Pancreas (tissue), 10 donors: ENCODE measurements at regions not wholly inside any gene's neighbourhood (a gene's known extent, or its start where the extent isn't known, plus 50 kb on each side); places are given as distances from the start of the nearest gene placed in this dataset.

ENCODE experiments used
- ATAC-seq, 4 donors: fragments of 200-7000 bp; cut with Tn5 transposase; one replicate each; pipeline versions ENCODE4 v1.8.0 to v1.9.1; 2020; ENCODE audit warnings: mild to moderate bottlenecking in 4 of 4, moderate library complexity in 4 of 4
- DNase-seq, 6 donors: peaks; one replicate each; pipeline ENCODE4 v3.0.0-alpha.2; 2020
- FAIRE-seq: peaks from 2 replicates; lab custom pipeline; 2012; peaks lifted over from hg19 to GRCh38; lab: Jason Lieb, UNC
- H3K27ac ChIP-seq, 4 donors: fragments of 200-600 bp; sonication (generic); 1 replicate in 3 of 4; 2 replicates in 1 of 4; pipeline versions ENCODE4 v1.5.0 to v1.8.0; 2020
- H3K27me3 ChIP-seq, 4 donors: fragments of 200-600 bp; one replicate each; pipeline ENCODE4 v1.8.0; 2021
- H3K36me3 ChIP-seq, 3 donors: fragments of 200-600 bp; sonication (generic) in 1 of 3; one replicate each; pipeline versions ENCODE4 v1.5.0 to v1.8.0; 2020 to 2021
- H3K4me1 ChIP-seq, 3 donors: fragments of 200-600 bp; one replicate each; pipeline ENCODE4 v1.8.0; 2021
- H3K4me3 ChIP-seq, 4 donors: fragments of 200-600 bp; sonication (generic) in 2 of 4; one replicate each; pipeline versions ENCODE4 v1.5.0 to v1.8.0; 2020 to 2021
- H3K9me3 ChIP-seq, 4 donors: fragments of 200-600 bp; one replicate each; pipeline ENCODE4 v1.8.0; 2021
- WGBS, 2 donors: extraction: QIAGEN DNeasy Blood & Tissue Kit; methylation state at CpG; one replicate each; pipeline ENCODE4 v1.1.7; 2013; 5-methylcytosine and 5-hydroxymethylcytosine counted together
- intact Hi-C, 3 donors: fragments of 100-400 bp; cut with DNase I; formaldehyde crosslinking; loops; one replicate each; pipeline versions ENCODE4 v1.11.1 to v1.14.2; 2022
- TF ChIP-seq, protein P1 (sequence below), 4 donors: fragments of 200-600 bp; sonication (generic) in 3 of 4; IDR thresholded peaks; one replicate each; pipeline versions ENCODE4 v1.5.0 to v1.8.0; 2021; ENCODE audit warnings: antibody characterized with exemption in 4 of 4
- donor health status: healthy with polysubstance abuse.
- donor health status: DM: no; HTN: no; CAD: no; lungs with moderate emphysema.
- donor health status: DM: no; HTN: no; CAD: no.
- donor health status: control.
- donor health status: control.
- donor health status: Bipolar disorder and iron deficiency.
- donor health status: DM: yes; HTN: yes; CAD: no.
- donor health status: DM: no; HTN: no; CAD: no.
- donor health status: DM: no; HTN: no; CAD: no.
- donor health status: DM: yes; HTN: yes; CAD: no.

DNA sequence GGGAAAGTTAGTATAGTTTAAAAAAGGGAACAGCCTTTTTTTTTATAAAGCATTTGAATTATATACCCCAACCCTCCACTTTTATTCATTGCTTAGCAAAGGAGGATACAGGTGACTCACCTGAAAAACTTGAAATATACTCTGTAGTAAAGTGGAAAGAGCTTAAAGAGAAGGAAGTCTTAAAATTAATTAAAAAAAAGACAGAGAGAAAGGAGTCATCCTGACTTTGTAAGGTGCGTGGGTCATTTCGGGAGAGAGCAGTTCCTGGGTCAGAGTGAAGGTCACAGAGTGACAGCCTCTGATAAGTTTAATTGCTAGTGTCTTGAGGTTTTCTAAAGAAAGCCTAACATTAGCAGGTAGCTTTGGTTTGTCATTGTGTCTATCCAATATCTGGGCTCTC is 310.3 kb downstream of the KLF5 start:
- Histone ChIP-seq H3K27me3 (no peaks in the 10 kb centered on the region), H3K9me3 (no peaks in the 10 kb centered on the region), H3K4me1 (peaks cover 5 to 11% (median 8%) of the 10 kb centered on the region in 3 donors), H3K27ac (no peak overlapping the region), H3K36me3 (no peaks in the 10 kb centered on the region), H3K4me3 (no peak overlapping the region)
- 27 to 30% methylated on average over 2 of the region's 2 CpGs for WGBS, 2 donors
- intact Hi-C loops: no loop called here
- no peak for FAIRE-seq
- no peak for DNase-seq
- ATAC-seq: no peak
- TF ChIP-seq, protein P1, sequence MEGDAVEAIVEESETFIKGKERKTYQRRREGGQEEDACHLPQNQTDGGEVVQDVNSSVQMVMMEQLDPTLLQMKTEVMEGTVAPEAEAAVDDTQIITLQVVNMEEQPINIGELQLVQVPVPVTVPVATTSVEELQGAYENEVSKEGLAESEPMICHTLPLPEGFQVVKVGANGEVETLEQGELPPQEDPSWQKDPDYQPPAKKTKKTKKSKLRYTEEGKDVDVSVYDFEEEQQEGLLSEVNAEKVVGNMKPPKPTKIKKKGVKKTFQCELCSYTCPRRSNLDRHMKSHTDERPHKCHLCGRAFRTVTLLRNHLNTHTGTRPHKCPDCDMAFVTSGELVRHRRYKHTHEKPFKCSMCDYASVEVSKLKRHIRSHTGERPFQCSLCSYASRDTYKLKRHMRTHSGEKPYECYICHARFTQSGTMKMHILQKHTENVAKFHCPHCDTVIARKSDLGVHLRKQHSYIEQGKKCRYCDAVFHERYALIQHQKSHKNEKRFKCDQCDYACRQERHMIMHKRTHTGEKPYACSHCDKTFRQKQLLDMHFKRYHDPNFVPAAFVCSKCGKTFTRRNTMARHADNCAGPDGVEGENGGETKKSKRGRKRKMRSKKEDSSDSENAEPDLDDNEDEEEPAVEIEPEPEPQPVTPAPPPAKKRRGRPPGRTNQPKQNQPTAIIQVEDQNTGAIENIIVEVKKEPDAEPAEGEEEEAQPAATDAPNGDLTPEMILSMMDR (IDR thresholded peaks at IDR 0.05): no peak

DNA sequence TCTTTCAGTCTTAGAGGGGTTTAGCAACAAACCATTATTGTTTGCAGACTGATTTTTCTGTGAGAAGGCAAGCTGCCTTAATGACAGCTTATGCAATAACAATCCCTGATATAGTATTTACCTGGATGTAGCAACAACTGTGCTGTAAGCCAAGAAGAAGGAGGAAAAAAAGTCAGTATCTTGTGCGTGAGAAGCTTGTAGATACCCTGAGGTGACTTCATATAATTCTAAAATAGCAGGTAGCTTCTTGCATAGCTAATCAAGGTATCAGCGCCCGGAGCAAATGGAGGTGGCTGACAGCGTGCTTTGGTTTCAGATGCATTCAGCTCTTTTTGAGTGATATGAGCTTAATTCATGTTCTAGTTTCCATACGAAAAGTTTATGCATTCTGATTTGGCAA is 309.8 kb downstream of the KLF5 start:
- intact Hi-C loops: no loop called here
- Histone ChIP-seq H3K4me3 (no peak overlapping the region), H3K27me3 (no peaks in the 10 kb centered on the region), H3K36me3 (no peaks in the 10 kb centered on the region), H3K9me3 (no peaks in the 10 kb centered on the region), H3K27ac (no peak overlapping the region), H3K4me1 (peaks cover 5 to 11% (median 8%) of the 10 kb centered on the region in 3 donors)
- FAIRE-seq: no peak
- no peak for DNase-seq
- TF ChIP-seq, protein P1 (IDR thresholded peaks at IDR 0.05): no peak
- peak; percentile 28 to 58 (median 36) for ATAC-seq
- 52 to 59% methylated on average over 5 of the region's 5 CpGs for WGBS, 2 donors

DNA sequence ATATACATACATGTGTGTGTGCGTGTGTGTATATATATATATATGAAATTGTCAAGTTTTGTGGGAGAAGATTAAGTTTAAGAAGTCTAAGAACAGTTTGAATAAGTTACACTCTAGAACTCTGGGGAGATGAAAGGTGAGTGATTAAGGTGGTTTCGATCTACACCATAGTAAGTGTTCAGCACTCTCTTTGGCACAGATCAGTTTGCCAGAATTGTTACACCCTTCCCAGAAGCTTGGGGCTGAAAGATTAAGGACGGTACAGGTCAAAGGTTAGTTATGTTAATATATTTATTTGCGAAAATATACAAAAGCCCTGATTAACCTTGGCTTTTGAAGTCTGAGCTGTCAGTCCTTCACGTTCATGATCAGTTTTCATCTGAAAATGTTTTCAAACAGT is 309.1 kb downstream of the KLF5 start:
- intact Hi-C loops: no loop called here
- DNase-seq (no peak), FAIRE-seq (no peak), ATAC-seq (no peak)
- H3K27me3 ChIP-seq: no peaks in the 10 kb centered on the region
- no peaks in the 10 kb centered on the region for H3K9me3 ChIP-seq
- no peak overlapping the region for H3K4me3 ChIP-seq
- H3K27ac ChIP-seq: peak overlapping the region in 1 of 4 donors; percentile 6
- H3K36me3 ChIP-seq: no peaks in the 10 kb centered on the region
- TF ChIP-seq, protein P1 (IDR thresholded peaks at IDR 0.05): no peak
- H3K4me1 ChIP-seq: peaks cover 5 to 11% (median 8%) of the 10 kb centered on the region in 3 donors
- WGBS, 2 donors: 39 to 42% methylated on average over 5 of the region's 5 CpGs

DNA sequence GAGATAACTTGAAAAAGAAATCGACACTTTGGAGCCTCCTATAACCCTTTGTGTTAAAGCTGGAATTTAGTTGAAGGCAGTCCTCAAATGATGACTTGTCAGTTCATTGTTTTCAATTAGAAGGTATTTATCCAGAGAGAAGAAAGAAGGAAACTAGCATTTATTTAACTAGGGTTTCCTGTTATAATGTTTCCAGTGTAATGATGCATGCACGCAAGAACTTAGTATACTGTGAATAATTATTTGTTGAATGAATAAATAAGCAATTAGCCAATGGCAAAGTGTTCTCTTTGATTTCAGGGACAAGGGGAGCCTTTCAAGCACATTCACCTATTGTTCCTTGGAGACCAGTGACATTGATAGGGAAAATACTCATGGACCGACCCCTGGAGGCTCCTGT is 307.4 kb downstream of the KLF5 start:
- Histone ChIP-seq H3K4me3 (no peak overlapping the region), H3K9me3 (no peaks in the 10 kb centered on the region), H3K27me3 (no peaks in the 10 kb centered on the region), H3K27ac (peak overlapping the region in 2 of 4 donors; percentile 30 to 66), H3K36me3 (no peaks in the 10 kb centered on the region), H3K4me1 (peaks cover 5 to 11% (median 8%) of the 10 kb centered on the region in 3 donors)
- DNase-seq: no peak
- FAIRE-seq: no peak
- intact Hi-C loops: no loop called here
- peak in 2 of 4 donors; percentile 15 to 17 for ATAC-seq
- 66 to 68% methylated on average over 3 of the region's 3 CpGs for WGBS, 2 donors
- TF ChIP-seq, protein P1 (IDR thresholded peaks at IDR 0.05): no peak

DNA sequence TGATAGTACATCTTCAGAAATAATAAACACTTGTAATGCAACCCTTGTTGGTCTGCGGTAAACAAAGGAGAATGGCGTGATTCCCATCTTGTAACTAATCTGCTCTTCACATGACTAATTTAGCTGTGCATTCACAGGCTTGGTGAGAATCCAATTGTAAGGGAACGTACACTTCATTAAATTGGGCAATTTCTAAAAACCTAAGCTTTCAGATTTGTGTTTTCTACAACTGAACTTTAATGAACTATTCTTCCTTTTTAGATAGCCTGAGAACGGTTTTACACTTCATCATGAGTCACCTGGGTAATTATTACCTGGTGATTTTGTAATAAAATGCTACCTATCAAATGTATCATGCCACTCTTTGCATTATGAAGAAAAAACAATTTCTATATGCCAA is 306.9 kb downstream of the KLF5 start:
- Histone ChIP-seq H3K27ac (peak overlapping the region in 2 of 4 donors; percentile 64 to 66), H3K4me3 (no peak overlapping the region), H3K36me3 (no peaks in the 10 kb centered on the region), H3K4me1 (peaks cover 5 to 11% (median 8%) of the 10 kb centered on the region in 3 donors), H3K27me3 (no peaks in the 10 kb centered on the region), H3K9me3 (no peaks in the 10 kb centered on the region)
- no peak for DNase-seq
- no peak for FAIRE-seq
- WGBS, 2 donors: 60 to 66% methylated on average over 4 of the region's 4 CpGs
- intact Hi-C loops: no loop called here
- peak; percentile 43 to 83 (median 76) for ATAC-seq
- TF ChIP-seq, protein P1 (IDR thresholded peaks at IDR 0.05): no peak
